Activated CD4-positive, alpha-beta T cell treated with anti-CD3 and anti-CD28 coated beads, Interleukin-2, amount 50 U/mL, for 16 hours (primary cell): ENCODE measurements at regions not wholly inside any gene's neighbourhood (a gene's known extent, or its start where the extent isn't known, plus 50 kb on each side); places are given as distances from the start of the nearest gene placed in this dataset.

Experiments used
- DNase-seq: peaks from one replicate; pipeline ENCODE4 v3.0.0-alpha.2; 2020

- no peak for DNase-seq
Observed at GRCh38 chr6:104572901-104573300, 286.8 kb downstream of the HACE1 start.

GRCh38 chr6:104566411-104566810, 293.3 kb downstream of the HACE1 start:
- no peak for DNase-seq

- no peak for DNase-seq
Observed at GRCh38 chr6:104563306-104563705, 296.4 kb downstream of the HACE1 start.

GRCh38 chr6:104559435-104560202, 300.1 kb downstream of the HACE1 start:
- no peak for DNase-seq

GRCh38 chr6:104558746-104559145, 301.0 kb downstream of the HACE1 start:
- no peak for DNase-seq

- no peak for DNase-seq
Observed at GRCh38 chr6:104548297-104548696, 311.4 kb downstream of the HACE1 start.

GRCh38 chr6:104541411-104541810, 318.3 kb downstream of the HACE1 start:
- DNase-seq, result no peak

GRCh38 chr6:104540743-104541142, 319.0 kb downstream of the HACE1 start:
- DNase-seq, result no peak

GRCh38 chr6:104539173-104539572, 320.5 kb downstream of the HACE1 start:
- no peak for DNase-seq

- no peak for DNase-seq
Observed at GRCh38 chr6:104537872-104538271, 321.8 kb downstream of the HACE1 start.

GRCh38 chr6:104537180-104537579, 322.5 kb downstream of the HACE1 start:
- DNase-seq, result no peak

GRCh38 chr6:104532462-104532861, 327.3 kb downstream of the HACE1 start:
- no peak for DNase-seq

- no peak for DNase-seq
Observed at GRCh38 chr6:104531646-104532045, 328.1 kb downstream of the HACE1 start.

- no peak for DNase-seq
Observed at GRCh38 chr6:104527761-104528415, 331.8 kb downstream of the HACE1 start.

GRCh38 chr6:104527311-104527710, 332.4 kb downstream of the HACE1 start:
- no peak for DNase-seq

GRCh38 chr6:104526376-104526775, 333.3 kb downstream of the HACE1 start:
- no peak for DNase-seq

GRCh38 chr6:104525677-104526322, 333.9 kb downstream of the HACE1 start:
- peak; percentile 79 for DNase-seq

GRCh38 chr6:104522533-104522932, 337.2 kb downstream of the HACE1 start:
- no peak for DNase-seq

GRCh38 chr6:104521176-104521575, 338.5 kb downstream of the HACE1 start:
- DNase-seq, result no peak

- DNase-seq, result no peak
Observed at GRCh38 chr6:104519566-104519965, 340.2 kb downstream of the HACE1 start.

- DNase-seq, result no peak
Observed at GRCh38 chr6:104509355-104509754, 350.4 kb downstream of the HACE1 start.

GRCh38 chr6:104506429-104506828, 353.3 kb downstream of the HACE1 start:
- DNase-seq, result no peak

- no peak for DNase-seq
Observed at GRCh38 chr6:104505838-104506237, 353.9 kb downstream of the HACE1 start.

GRCh38 chr6:104500265-104500664, 359.5 kb downstream of the HACE1 start:
- DNase-seq, result no peak
